Head of caudate nucleus (tissue), 42 donors: ENCODE measurements at regions not wholly inside any gene's neighbourhood (a gene's known extent, or its start where the extent isn't known, plus 50 kb on each side); places are given as distances from the start of the nearest gene placed in this dataset.
"Not testable (repeated sequence)": the region's sequence is repeated elsewhere in the genome, so short reads cannot be mapped to it uniquely, and the experiment has no call there.

ENCODE experiments used
- DNase-seq, 42 donors: peaks; one replicate each; pipeline versions ENCODE4 v3.0.0 to v3.0.0-alpha.2; 2020 to 2021; ENCODE audit warnings: mixed read lengths in 7 of 42
- intact Hi-C: fragments of 100-400 bp; cut with DNase I; formaldehyde crosslinking; loops from one replicate; pipeline ENCODE4 v1.15.0; 2022

DNA sequence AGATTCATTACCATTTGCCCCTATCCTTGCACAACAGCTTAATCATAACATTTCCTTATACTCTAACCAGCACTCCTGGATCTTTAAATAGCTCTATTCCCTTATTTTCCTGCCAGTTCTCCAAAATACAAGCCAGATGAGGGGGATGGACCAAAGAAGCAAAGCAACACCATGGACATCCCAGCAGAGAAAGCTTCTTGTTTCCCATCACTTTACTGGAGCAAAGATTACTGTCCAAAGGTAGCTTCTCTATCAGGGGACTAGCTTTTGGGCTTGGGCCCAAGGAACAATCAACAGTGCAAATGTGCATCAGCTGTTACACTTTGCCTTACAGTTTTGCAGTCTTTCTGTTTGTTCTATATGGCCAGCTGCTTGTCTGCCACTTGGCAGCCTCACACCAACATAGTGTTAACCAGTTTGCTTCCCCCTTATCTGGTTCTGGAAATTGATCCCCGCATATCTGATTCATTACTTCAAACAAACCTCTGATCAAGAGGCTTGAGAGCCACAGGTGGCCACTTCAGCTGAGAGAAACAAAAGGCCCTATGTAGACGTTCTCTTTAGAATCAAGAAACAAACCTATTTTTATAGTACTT is 814.3 kb downstream of the METTL15 start:
- intact Hi-C loops, result no loop called here
- DNase-seq, result no peak

DNA sequence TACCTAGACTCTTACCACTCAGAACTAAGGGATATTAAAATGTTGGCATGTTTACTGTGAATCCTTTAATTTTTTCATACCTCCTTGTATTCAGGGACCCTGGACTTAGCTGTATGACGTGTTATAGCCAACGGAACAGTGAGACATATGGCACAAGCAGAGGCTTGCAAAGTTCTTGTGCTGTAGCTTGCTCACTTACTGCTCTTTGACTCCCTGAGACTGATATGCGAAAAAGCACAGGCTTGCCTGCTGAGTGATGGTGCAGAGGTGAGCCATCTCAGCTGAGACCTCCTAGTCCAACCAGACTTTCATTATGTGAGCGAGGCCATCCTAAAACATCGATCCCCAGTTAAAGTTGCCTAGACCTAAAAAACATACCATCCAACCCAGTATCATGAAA is 811.0 kb downstream of the METTL15 start:
- DNase-seq, result no peak
- intact Hi-C loops, result no loop called here

DNA sequence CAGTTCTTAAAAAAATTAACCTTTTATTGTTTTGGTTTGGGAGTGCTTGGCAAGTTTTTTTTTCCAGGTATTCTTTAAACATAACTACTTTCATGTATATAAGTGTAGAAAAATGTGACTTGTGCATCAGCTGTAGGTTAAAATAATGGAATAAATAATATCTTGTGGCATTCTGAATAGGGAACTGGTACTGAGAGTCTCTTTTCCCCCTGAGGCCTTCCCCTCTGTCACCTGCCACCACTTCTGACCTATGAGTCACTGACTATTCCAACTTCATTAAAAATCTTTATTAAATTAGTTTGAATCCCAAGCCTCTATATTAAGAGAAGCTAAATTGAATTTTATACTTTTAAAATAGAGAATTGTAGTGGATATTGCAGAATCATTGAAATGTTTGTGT is 805.7 kb downstream of the METTL15 start:
- no peak for DNase-seq
- intact Hi-C loops, result no loop called here

DNA sequence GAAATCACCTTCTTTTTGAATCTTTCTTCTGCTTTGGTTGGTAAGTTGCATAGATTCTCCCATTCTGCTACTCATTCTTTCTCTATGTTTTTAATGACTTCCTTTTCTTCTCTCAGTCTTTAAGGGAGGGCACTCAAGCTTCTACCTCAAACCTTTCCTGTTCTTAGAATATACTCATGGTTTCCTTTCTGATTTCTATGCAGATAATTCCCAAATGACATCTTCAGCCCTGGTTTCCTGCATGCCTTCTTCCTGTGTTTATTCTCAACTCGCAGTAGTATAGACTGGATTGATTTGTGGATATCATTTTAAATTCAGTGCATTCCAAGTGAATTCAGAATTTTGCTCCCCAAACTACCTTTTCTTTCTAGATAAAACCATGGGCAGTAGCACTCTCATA is 803.6 kb downstream of the METTL15 start:
- intact Hi-C loops, result no loop called here
- no peak for DNase-seq

DNA sequence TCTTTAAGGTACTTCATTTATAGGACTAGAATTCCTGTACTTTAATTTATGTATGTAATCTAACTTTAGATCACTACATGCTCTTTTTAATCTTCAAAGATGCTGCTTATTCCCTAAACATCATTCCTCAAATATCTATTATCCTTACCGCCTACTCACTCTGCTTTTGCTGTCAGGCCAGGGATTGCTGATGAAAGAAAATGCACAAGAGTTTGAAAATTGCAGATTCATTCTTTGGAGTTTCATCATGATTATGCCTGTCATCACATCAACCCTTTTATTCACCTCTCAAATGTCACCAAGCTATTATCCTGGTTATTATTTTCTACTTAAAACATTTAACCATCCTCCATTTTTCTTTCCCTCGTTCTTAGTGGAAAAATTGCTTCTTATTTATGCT is 802.7 kb downstream of the METTL15 start:
- intact Hi-C loops, result no loop called here
- DNase-seq, result peak in 1 of 42 donors; percentile 4

DNA sequence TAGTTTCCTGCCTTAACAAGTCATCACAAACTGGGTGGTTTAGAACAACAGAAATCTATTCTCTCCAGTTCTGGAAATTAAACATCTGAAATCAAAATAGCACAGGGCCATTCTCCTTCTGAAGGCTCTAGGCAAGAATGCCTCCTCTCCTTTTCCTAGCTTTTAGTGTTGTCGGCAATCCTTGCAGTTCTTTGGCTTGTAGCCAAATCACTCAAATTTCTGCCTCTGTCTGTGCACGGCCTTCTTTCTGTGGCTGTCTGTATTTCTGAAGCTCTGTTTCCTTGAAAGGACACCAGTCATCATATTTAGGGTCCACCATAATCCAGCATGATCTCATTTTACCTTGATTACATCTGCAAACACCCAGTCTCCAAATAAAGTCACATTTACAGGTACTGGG is 795.5 kb downstream of the METTL15 start:
- no peak for DNase-seq
- intact Hi-C loops, result no loop called here

DNA sequence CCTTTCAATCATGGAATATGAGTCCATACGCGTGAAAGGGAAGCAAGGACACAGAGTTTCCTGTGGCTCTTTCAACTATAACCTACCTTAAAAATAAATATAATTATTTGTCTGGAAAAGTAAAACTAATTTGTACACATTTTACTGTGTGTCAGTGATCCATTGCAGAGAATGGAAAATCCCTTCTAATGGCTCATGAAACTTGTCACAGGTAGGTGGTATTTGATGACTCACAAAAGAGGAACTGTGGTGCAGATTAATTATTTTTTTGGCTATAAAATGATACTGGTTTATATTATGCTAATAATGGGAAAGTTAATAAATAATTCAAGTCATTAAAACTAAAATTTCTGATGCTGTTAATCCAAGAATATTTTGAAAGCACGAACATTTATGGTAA is 792.2 kb downstream of the METTL15 start:
- intact Hi-C loops, result no loop called here
- no peak for DNase-seq

DNA sequence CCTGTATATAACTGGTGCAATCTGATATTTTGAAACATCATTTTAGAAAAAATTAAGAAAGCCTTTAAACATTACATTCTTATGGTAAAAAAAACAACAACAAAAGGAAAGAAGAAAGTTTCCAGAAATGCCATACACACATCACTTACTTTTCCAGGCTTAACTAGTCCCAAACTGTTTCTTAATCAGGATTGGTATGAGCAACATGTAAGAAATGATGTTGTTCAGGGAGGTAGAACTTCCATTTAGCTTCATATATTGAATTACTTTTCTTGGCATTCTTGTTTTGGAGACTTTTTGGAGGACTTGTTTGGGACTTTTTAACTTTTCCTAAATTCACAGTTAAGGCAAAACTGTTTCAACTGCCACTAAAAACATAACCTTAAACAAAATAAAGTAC is 791.5 kb downstream of the METTL15 start:
- no peak for DNase-seq

DNA sequence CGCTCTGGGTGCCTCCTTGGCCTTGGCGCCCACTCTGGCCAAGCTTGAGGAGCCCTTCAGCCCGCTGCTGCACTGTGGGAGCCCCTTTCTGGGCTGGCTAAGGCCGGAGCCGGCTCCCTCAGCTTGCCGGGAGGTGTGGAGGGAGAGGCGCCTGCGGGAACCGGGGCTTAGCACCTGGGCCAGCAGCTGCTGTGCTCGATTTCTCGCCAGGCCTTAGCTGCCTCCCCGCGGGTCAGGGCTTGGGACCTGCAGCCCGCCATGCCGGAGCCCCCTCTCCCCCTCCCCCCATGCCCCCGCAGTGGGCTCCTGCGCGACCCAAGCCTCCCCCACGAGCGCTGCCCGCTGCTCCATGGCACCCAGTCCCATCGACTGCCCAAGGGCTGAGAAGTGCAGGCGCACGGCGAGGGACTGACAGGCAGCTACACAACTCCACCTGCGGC is 782.4 kb downstream of the METTL15 start:
- DNase-seq, intact Hi-C loops: not testable (repeated sequence)

More for the DNA sequence above, 791.5 kb downstream of the METTL15 start:
- intact Hi-C loops, result no loop called here

DNA sequence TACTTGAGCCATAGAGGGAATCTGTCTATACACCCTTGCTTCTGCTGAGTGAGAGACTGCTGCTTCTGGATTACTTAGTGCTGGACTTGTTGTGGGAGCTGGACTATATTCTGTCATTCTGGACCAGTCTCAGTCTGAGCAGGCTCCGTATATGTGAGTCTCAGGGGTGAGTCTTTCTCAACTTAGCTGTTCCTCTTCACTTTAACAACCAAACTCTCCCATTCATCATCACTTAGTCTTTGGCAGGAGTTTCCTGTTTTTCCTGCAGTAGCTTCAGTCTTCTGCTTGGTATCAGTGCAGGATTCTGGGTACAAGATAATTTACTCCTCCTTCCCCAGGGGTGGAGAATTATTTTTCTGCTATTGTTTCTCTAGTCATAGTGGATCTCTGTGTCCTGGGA is 779.5 kb downstream of the METTL15 start:
- no peak for DNase-seq
- intact Hi-C loops, result loop anchor here (10.0 kb wide), 1 partner anchor 63 kb away; no protein-coding TSS in a partner anchor

DNA sequence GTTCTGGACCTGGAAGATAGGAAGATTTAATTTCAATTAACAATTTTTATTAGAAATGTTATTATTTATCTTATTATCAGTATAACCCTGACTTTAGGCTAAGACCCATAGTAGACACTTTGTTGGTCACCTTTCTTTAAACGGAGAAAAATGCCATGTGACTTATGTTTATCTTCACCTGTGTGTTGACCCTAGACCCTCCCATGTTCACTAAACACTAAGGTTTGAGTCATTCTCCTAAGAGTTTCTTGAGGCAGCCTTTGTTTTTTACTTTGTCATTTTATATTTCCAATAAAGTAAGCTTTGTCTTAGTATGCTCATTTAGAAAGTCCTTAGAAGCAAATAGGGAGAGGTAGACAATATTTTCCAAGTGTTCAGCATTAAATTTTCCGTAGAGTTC is 771.7 kb downstream of the METTL15 start:
- intact Hi-C loops, result loop anchor here (10.0 kb wide), 1 partner anchor 55 kb away; no protein-coding TSS in a partner anchor

DNA sequence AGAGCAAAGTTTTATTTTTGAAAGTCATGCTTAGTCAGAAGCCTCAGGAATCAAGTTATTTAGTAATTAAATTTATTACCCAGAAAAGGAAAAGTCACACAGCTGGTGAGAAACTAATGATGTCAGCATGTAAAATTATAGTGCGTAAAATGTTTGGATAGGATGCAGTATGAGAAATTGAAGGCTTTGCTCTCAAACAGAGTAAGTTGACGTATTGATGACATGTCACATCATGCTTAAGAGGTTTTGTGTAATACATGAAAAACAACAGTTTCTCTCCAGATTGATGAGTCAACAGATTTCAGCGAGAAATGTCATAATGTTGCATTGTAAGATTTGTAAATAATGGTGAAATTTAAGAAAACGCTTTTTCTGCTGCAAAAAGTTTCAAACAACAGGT is 769.8 kb downstream of the METTL15 start:
- intact Hi-C loops, result no loop called here
- DNase-seq, result no peak

More for the DNA sequence above, 771.7 kb downstream of the METTL15 start:
- no peak for DNase-seq

DNA sequence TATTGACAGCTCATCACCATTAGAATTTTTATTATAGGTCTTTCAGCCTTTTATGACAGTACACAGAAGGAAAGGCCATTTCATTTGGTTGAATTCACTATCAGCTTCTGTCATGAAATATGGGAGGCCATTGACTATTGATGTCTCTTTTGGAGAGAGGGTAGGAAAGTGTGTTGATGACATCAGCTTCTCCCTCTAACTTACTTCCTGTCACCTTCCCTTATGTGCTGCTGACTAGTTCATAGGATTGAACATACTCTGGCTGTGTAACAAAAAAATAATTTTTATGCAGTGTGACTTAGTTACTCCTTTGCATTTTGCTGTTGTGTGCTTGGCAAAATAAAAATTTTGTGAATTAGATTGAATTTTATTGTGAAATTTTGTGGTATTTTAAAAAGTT is 769.2 kb downstream of the METTL15 start:
- no peak for DNase-seq
- intact Hi-C loops, result no loop called here

DNA sequence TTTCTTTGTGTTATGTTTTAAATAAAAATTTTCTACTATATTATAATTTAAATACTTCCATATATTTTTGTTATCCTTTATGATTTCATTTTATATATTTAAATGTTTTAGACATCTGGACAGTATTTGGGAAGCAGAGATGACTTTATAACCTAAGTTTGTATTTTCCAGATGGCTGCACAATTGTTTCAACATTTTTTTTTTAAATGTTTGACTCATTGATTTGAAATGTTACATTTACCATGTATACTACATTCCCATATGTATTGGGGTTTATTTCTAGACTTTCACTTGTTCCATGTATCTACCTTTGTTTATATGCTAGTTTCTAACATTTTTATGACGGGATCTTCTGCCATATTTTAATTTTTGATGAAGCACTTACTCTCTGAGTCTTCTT is 766.5 kb downstream of the METTL15 start:
- intact Hi-C loops, result no loop called here
- no peak for DNase-seq

DNA sequence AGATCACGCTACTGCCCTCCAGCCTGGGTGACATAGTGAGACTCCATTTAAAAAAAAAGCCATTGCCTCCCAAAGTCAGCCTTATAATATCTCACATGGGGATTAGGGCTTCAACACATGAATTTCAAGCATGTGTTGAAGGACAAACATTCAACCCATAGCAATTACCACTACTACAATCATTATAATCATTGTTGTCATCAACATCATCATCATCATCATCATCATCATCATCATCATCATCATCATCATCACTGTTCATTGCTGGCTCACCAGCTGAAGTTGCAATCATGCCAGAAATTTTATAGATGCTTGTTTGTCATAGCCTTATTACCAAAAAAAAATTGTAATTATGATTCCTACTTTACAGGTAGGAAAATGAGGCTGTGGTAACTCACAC is 762.9 kb downstream of the METTL15 start:
- intact Hi-C loops, result no loop called here
- DNase-seq, result no peak

DNA sequence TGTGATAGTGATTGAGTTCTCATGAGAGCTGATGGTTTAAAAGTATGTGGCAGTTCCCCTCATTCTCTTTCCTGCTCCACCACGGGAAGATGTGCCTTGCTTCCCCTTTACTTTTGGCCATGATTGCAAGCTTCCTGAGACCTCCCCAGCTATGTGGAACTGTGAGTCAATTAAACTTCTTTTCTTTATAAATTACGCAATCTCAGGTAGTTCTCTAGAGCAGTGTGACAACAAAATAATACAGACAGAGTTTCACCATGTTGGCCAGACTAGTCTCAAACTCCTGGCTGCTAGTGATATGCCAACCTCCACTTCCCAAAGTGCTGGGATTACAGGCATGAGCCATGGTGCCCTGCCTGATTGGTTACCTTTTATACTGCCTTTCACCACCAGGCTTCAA is 755.2 kb downstream of the METTL15 start:
- intact Hi-C loops, result loop anchor here (10.0 kb wide), 1 partner anchor 49 kb away; no protein-coding TSS in a partner anchor
- DNase-seq, result no peak

DNA sequence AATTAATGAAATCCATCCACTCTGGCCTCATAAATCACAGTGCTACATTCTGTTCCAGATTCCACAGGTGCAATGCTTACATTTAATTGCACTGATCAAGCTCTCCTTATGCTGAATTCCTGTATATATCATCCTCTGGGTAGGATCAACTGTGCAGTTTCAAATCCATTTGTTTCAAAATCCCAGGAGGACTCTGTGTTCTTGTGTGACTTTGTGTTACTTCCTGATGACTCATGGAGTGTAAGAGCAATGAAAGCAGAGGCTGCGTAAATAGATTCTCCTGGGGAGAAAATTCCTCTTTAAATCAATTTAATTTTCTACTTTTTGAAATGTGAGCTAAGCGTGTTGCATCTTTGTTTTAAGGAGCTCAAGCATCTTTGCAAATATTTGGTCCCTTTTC is 752.7 kb downstream of the METTL15 start:
- intact Hi-C loops, result loop anchor here (10.0 kb wide), 1 partner anchor 46 kb away; no protein-coding TSS in a partner anchor
- no peak for DNase-seq

DNA sequence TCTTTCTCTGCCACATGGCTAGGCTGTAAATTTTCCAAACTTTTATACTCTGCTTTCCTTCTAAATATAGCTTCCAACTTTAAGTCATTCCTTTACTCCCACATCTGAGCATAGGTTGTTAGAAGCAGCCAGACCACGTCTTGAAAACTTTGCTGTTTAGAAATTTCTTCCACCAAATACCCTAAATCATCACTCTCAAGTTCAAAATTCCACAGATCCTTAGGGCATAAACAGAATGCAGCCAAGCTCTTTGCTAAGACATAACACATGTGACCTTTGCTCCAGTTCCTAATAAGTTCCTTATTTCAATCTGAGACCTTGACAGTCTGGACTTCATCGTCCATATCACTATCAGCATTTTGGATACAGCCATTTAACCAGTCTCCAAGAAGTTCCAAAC is 749.9 kb downstream of the METTL15 start:
- intact Hi-C loops, result no loop called here
- DNase-seq, result no peak

DNA sequence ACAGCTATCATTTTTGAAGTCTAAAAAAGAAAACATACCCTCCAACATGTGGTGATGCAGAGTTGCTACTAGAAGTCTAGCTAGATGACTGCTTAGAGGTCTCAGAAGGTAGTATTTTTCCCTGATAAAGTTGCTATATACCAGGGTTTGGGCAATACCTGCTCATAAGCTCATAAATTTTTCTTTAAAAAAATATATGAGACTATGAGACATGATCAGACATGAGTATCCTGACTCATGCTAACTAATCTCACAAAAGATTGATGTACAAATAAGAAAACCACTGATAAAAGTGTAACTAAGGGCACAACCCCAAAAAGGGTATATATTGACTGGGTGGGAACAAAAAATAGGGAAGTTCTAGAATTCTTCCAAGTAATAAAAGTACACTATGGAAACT is 740.9 kb downstream of the METTL15 start:
- intact Hi-C loops, result no loop called here
- no peak for DNase-seq

DNA sequence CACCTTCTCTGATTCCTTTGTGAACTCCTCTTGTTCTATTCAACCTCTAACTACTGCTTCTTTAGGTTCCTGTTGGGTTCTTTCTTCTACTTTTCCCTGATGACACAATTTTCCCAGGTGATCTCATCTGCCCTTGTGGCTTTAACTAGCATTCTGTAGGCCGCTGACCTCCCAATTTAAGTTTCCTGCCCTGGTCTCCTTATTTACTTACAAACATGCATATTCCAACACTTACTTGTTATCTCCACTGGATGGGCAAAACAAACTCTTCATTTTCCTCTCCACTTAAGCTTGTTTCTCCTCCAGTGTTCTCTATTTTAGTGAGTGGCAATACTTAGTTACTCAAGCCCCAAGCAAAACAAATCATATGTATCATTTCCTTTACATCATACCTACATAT is 734.5 kb downstream of the METTL15 start:
- intact Hi-C loops, result no loop called here
- DNase-seq, result no peak

DNA sequence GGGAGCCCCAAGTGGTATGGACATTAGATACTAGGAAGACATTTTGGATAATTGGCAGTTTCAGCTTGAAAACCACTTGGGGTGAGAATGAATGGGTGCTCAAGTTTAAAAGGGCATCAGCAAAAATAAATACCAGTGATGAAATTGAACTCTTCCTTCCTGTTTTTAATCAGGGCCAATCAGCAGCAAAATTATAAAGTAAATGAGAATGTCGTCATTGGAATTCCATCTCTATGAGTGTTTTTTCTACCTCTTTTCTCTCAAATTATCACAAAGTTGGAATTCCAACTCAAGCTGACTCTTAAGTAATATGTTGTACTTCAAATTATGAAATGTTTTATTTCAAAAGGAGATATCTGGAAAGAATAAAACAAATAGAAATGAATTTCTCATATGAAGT is 730.6 kb downstream of the METTL15 start:
- no peak for DNase-seq
- intact Hi-C loops, result no loop called here

DNA sequence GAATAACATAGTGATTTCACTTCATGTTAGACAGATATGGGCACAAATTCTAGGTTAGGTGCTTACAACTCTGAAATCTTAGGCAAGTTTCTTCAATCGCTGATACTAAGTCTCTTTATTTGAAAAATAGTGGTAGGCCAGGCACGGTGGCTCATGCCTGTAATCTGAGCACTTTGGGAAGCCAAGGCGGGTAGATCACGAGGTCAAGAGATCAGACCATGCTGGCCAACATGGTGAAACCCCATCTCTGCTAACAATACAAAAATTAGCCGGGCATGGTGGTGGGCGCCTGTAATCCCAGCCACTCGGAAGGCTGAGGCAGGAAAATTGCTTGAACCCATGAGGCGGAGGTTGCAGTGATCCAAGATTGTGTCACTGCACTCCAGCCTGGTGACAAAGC is 729.4 kb downstream of the METTL15 start:
- DNase-seq, result no peak
- intact Hi-C loops, result no loop called here
